ENCODE measurements at regions not wholly inside any gene's neighbourhood (a gene's known extent, or its start where the extent isn't known, plus 50 kb on each side); places are given as distances from the start of the nearest gene placed in this dataset.

DNA sequence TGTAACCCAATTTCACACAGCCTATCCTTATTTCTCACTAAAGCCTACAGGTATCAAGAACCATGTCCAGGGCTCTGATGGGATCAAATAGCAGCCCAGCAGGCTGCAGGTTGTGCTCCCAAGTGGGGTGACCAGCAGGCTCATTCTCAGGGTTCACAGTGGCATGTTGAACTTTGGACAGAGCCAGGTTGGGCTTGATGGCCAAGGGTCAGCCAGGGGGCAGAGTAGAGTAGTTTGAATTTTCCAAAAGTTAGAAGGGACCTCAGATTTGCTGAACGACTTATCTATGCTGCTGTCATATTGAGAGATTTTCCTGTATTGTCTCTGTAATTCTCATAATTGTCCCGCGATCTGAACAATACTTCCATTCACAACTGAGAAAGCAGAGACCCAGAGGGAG, 310.8 kb upstream of the BOD1L1 start:
- TF ChIP-seq, protein P1, sequence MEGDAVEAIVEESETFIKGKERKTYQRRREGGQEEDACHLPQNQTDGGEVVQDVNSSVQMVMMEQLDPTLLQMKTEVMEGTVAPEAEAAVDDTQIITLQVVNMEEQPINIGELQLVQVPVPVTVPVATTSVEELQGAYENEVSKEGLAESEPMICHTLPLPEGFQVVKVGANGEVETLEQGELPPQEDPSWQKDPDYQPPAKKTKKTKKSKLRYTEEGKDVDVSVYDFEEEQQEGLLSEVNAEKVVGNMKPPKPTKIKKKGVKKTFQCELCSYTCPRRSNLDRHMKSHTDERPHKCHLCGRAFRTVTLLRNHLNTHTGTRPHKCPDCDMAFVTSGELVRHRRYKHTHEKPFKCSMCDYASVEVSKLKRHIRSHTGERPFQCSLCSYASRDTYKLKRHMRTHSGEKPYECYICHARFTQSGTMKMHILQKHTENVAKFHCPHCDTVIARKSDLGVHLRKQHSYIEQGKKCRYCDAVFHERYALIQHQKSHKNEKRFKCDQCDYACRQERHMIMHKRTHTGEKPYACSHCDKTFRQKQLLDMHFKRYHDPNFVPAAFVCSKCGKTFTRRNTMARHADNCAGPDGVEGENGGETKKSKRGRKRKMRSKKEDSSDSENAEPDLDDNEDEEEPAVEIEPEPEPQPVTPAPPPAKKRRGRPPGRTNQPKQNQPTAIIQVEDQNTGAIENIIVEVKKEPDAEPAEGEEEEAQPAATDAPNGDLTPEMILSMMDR (optimal IDR thresholded peaks at IDR 0.05 in 1 of 3, IDR thresholded peaks at IDR 0.05 in 1 of 3, conservative IDR thresholded peaks at IDR 0.05 in 1 of 3; ENCODE audit: extremely low read depth in 1 of 3, insufficient read depth in 2 of 3, low read length in 3 of 3), result no peak
- no peak for TF ChIP-seq EZH2 (IDR thresholded peaks at IDR 0.05; ENCODE audit: low read length)
